IMR-90 (cell line): ENCODE measurements at regions not wholly inside any gene's neighbourhood (a gene's known extent, or its start where the extent isn't known, plus 50 kb on each side); places are given as distances from the start of the nearest gene placed in this dataset.

Experiments
- ATAC-seq: fragments of 200-7000 bp; cut with Tn5 transposase; 2 replicates; pipeline ENCODE4 v1.9.1; 2020; ENCODE audit warnings: low read depth, mild to moderate bottlenecking, moderate library complexity
- BruUV-seq: library from RNA; stranded (reverse); fragments of 400-500 nt; replicated peaks from 2 replicates; lab custom pipeline; 2021; lab: Mats Ljungman, UMichigan
- CTCF ChIA-PET: fragments of 300-600 bp; formaldehyde crosslinking; extraction: SDS; loops from one replicate; lab custom pipeline; 2021; ENCODE audit warnings: antibody characterized with exemption; lab: Yijun Ruan, JAX
- POLR2A ChIA-PET: fragments of 300-600 bp; sonication (Branson Sonifier 250); formaldehyde crosslinking; loops from one replicate; lab custom pipeline; 2022; ENCODE audit warnings: antibody characterized with exemption; ENCODE audit not compliant: unreplicated experiment; lab: Charles Lee
- DNase-seq: peaks from one replicate; pipeline ENCODE4 v3.0.0; 2013
- H2AFZ ChIP-seq: replicated peaks from 2 replicates; pipeline ENCODE3; 2013; ENCODE audit warnings: low read length, mild to moderate bottlenecking; ENCODE audit not compliant: poor library complexity
- H2AK5ac ChIP-seq: 2 replicates; pipeline ENCODE4 v1.6.1; 2013; ENCODE audit warnings: low read depth, low read length, inconsistent platforms
- H2AK9ac ChIP-seq: replicated peaks from 2 replicates; pipeline ENCODE3; 2013; ENCODE audit warnings: mild to moderate bottlenecking, low read depth, low read length, moderate library complexity; ENCODE audit not compliant: poor library complexity
- H2BK120ac ChIP-seq: 2 replicates; pipeline ENCODE4 v1.6.1; 2013; ENCODE audit warnings: low read depth, low read length, inconsistent platforms
- H2BK15ac ChIP-seq: 3 replicates; pipeline ENCODE4 v1.6.1; 2013; ENCODE audit warnings: low read depth, low read length, inconsistent platforms
- H2BK20ac ChIP-seq: 2 replicates; pipeline ENCODE4 v1.6.1; 2013; ENCODE audit warnings: low read depth, mild to moderate bottlenecking, inconsistent platforms, low read length, moderate library complexity
- H2BK5ac ChIP-seq: 2 replicates; pipeline ENCODE4 v1.6.1; 2013; ENCODE audit warnings: mild to moderate bottlenecking, low read depth, low read length, inconsistent platforms; ENCODE audit not compliant: poor library complexity, severe bottlenecking
- H3K14ac ChIP-seq: replicated peaks from 2 replicates; pipeline ENCODE4 v1.6.1; 2013; ENCODE audit warnings: low read depth, low read length, inconsistent platforms
- H3K18ac ChIP-seq: 2 replicates; pipeline ENCODE4 v1.6.1; 2013; ENCODE audit warnings: low read depth, low read length, control low read depth
- H3K23ac ChIP-seq: 2 replicates; pipeline ENCODE4 v1.6.1; 2013; ENCODE audit warnings: low read depth, low read length, inconsistent platforms
- H3K27ac ChIP-seq: 2 replicates; pipeline ENCODE4 v1.5.1; 2013; ENCODE audit warnings: mild to moderate bottlenecking, control low read depth, low read length; ENCODE audit not compliant: insufficient read depth
- H3K27me3 ChIP-seq: 2 replicates; pipeline ENCODE4 v1.6.1; 2013; ENCODE audit warnings: low read length; ENCODE audit not compliant: control insufficient read depth, insufficient read depth
- H3K36me3 ChIP-seq: 2 replicates; pipeline ENCODE4 v1.6.1; 2013; ENCODE audit warnings: low read length, mixed read lengths; ENCODE audit not compliant: control insufficient read depth, insufficient read depth
- H3K4ac ChIP-seq: 2 replicates; pipeline ENCODE4 v1.6.1; 2013; ENCODE audit warnings: low read depth, low read length, inconsistent platforms
- H3K4me1 ChIP-seq: 2 replicates; pipeline ENCODE4 v1.6.1; 2013; ENCODE audit warnings: low read length, mixed read lengths; ENCODE audit not compliant: control insufficient read depth, insufficient read depth
- H3K4me2 ChIP-seq: 2 replicates; pipeline ENCODE4 v1.6.1; 2013; ENCODE audit warnings: low read depth, mild to moderate bottlenecking, control low read depth, low read length, moderate library complexity
- H3K4me3 ChIP-seq: 2 replicates; pipeline ENCODE4 v1.5.1; 2013; ENCODE audit warnings: low read depth, mild to moderate bottlenecking, control low read depth, low read length, moderate library complexity; ENCODE audit not compliant: insufficient read depth
- H3K56ac ChIP-seq: 2 replicates; pipeline ENCODE4 v1.6.1; 2013; ENCODE audit warnings: low read length, inconsistent platforms; ENCODE audit not compliant: insufficient read depth; ENCODE audit errors: extremely low read depth
- H3K79me1 ChIP-seq, 2 experiments: 2 replicates each; pipeline ENCODE4 v1.6.1; 2013; ENCODE audit warnings: low read length in 2 of 2, inconsistent platforms in 1 of 2, low read depth in 1 of 2
- H3K9ac ChIP-seq: 2 replicates; pipeline ENCODE4 v1.6.1; 2013; ENCODE audit warnings: low read depth, low read length, control low read depth
- H3K9me1 ChIP-seq: 2 replicates; pipeline ENCODE4 v1.6.1; 2013; ENCODE audit warnings: low read length, inconsistent platforms; ENCODE audit not compliant: insufficient read depth
- H3K9me3 ChIP-seq: 2 replicates; pipeline ENCODE4 v1.6.1; 2013; ENCODE audit warnings: low read length; ENCODE audit not compliant: control insufficient read depth, insufficient read depth
- H4K20me1 ChIP-seq: 2 replicates; pipeline ENCODE4 v1.6.1; 2013; ENCODE audit warnings: low read length, inconsistent platforms; ENCODE audit not compliant: insufficient read depth
- H4K5ac ChIP-seq: 2 replicates; pipeline ENCODE4 v1.6.1; 2013; ENCODE audit warnings: mild to moderate bottlenecking, low read depth, low read length, control low read depth
- H4K8ac ChIP-seq, 2 experiments: 2 replicates each; pipeline ENCODE4 v1.6.1; 2013; ENCODE audit warnings: low read depth in 2 of 2, low read length in 2 of 2, control low read depth in 1 of 2, inconsistent platforms in 1 of 2
- H4K91ac ChIP-seq: 2 replicates; pipeline ENCODE4 v1.6.1; 2013; ENCODE audit warnings: low read depth, low read length, inconsistent platforms; ENCODE audit not compliant: insufficient read depth
- BHLHE40 ChIP-seq: fragments of 150-350 bp; IDR thresholded peaks from 2 replicates; pipeline ENCODE4 v1.6.1; 2016; ENCODE audit warnings: mild to moderate bottlenecking, low read depth, low read length
- CEBPB ChIP-seq: IDR thresholded peaks from 2 replicates; pipeline ENCODE4 v1.6.1; 2012; ENCODE audit warnings: low read depth, low read length, improper control_type of control experiment
- CHD1 ChIP-seq: IDR thresholded peaks from 2 replicates; pipeline ENCODE4 v1.6.1; 2012; ENCODE audit warnings: low read depth, low read length, improper control_type of control experiment
- CTCF ChIP-seq: conservative IDR thresholded peaks from 2 replicates; pipeline ENCODE4 v1.5.1; 2012; ENCODE audit warnings: mild to moderate bottlenecking, low read depth, low read length, improper control_type of control experiment
- ELK1 ChIP-seq: fragments of 150-350 bp; IDR thresholded peaks from 2 replicates; pipeline ENCODE4 v1.6.1; 2016; ENCODE audit warnings: low read depth, mild to moderate bottlenecking, low read length, moderate library complexity, borderline replicate concordance
- FOS ChIP-seq: fragments of 150-350 bp; IDR thresholded peaks from 2 replicates; pipeline ENCODE4 v1.6.1; 2016; ENCODE audit warnings: low read depth, low read length
- MAFK ChIP-seq: IDR thresholded peaks from 2 replicates; pipeline ENCODE4 v1.6.1; 2012; ENCODE audit warnings: low read depth, low read length, improper control_type of control experiment
- MAZ ChIP-seq: IDR thresholded peaks from 2 replicates; pipeline ENCODE4 v1.6.1; 2012; ENCODE audit warnings: low read depth, mild to moderate bottlenecking, low read length, improper control_type of control experiment, moderate library complexity, borderline replicate concordance
- MXI1 ChIP-seq: IDR thresholded peaks from 2 replicates; pipeline ENCODE4 v1.6.1; 2012; ENCODE audit warnings: low read depth, mild to moderate bottlenecking, low read length, moderate library complexity, borderline replicate concordance
- NFE2L2 ChIP-seq: fragments of 150-350 bp; IDR thresholded peaks from 2 replicates; pipeline ENCODE4 v1.6.1; 2016; ENCODE audit warnings: low read depth, mild to moderate bottlenecking, low read length
- POLR2A ChIP-seq: IDR thresholded peaks from 2 replicates; pipeline ENCODE4 v1.6.1; 2012; ENCODE audit warnings: mild to moderate bottlenecking, low read depth, low read length
- RAD21 ChIP-seq: IDR thresholded peaks from 2 replicates; pipeline ENCODE4 v1.6.1; 2012; ENCODE audit warnings: low read length, improper control_type of control experiment
- RCOR1 ChIP-seq: IDR thresholded peaks from 2 replicates; pipeline ENCODE4 v1.6.1; 2012; ENCODE audit warnings: mild to moderate bottlenecking, low read length, improper control_type of control experiment; ENCODE audit not compliant: insufficient replicate concordance
- RFX5 ChIP-seq: IDR thresholded peaks from 2 replicates; pipeline ENCODE4 v1.8.0; 2012; ENCODE audit warnings: low read depth, mild to moderate bottlenecking, low read length, moderate library complexity
- SMC3 ChIP-seq: fragments of 150-350 bp; IDR thresholded peaks from 2 replicates; pipeline ENCODE4 v1.6.1; 2016; ENCODE audit warnings: low read depth, mild to moderate bottlenecking, antibody characterized with exemption, low read length, moderate library complexity
- USF2 ChIP-seq: fragments of 150-350 bp; IDR thresholded peaks from 2 replicates; pipeline ENCODE4 v1.6.1; 2017; ENCODE audit warnings: mild to moderate bottlenecking, antibody characterized with exemption, low read length, low read depth
- WGBS, 2 experiments: methylation state at CpG; one replicate each; pipeline versions ENCODE4 v1.1.5 to v1.1.7; 2013; ENCODE audit warnings: missing lambda C conversion rate in 2 of 2; ENCODE audit not compliant: insufficient read length in 1 of 2; ENCODE audit errors: extremely low coverage in 2 of 2; 5-methylcytosine and 5-hydroxymethylcytosine counted together
- dilution Hi-C: fragments of 300-500 bp; cut with HindIII; formaldehyde crosslinking; loops from one replicate; pipeline ENCODE4 v1.14.3; 2018; ENCODE audit warnings: low sequenced_read_pairs; ENCODE audit not compliant: unreplicated experiment
- in situ Hi-C: fragments of 300-500 bp; cut with MboI; formaldehyde crosslinking; loops from 3 replicates; pipeline ENCODE4 v1.14.3; 2019; ENCODE audit warnings: low sequenced_read_pairs, inconsistent platforms, mixed read lengths
- intact Hi-C: fragments of 100-400 bp; cut with micrococcal nuclease; formaldehyde crosslinking; loops from 2 replicates; pipeline ENCODE4 v1.10.0; 2022

GRCh38 chr2:5041501-5041900 lies 650.7 kb upstream of the SOX11 start:
- DNase-seq, result no peak

More at GRCh38 chr2:5041501-5041900, 650.7 kb upstream of the SOX11 start:
- POLR2A ChIA-PET, result no interaction called here
- Histone ChIP-seq H4K5ac (no peak overlapping the region), H3K27ac (no peak overlapping the region), H2BK15ac (no peak overlapping the region), H3K27me3 (no peaks in the 10 kb centered on the region), H3K56ac (no peak overlapping the region), H4K91ac (no peak overlapping the region), H2AK5ac (no peak overlapping the region), H3K9me3 (peaks cover 23% of the 10 kb centered on the region), H3K9me1 (no peaks in the 10 kb centered on the region), H3K4me2 (no peak overlapping the region), H3K18ac (no peak overlapping the region), H4K20me1 (no peaks in the 10 kb centered on the region), H4K8ac (no peak overlapping the region), H2AFZ (no peak overlapping the region), H3K4me1 (no peaks in the 10 kb centered on the region), H3K4ac (no peak overlapping the region), H3K23ac (no peak overlapping the region), H3K36me3 (no peaks in the 10 kb centered on the region), H3K79me1 (no peaks in the 10 kb centered on the region), H3K14ac (no peak overlapping the region), H3K9ac (no peak overlapping the region), H2BK120ac (no peak overlapping the region), H2BK5ac (no peak overlapping the region), H3K4me3 (no peak overlapping the region), H2AK9ac (no peak overlapping the region), H2BK20ac (no peak overlapping the region)
- dilution Hi-C loops (no loop called here), in situ Hi-C loops (no loop called here), intact Hi-C loops (no loop called here)
- no TSS peak for BruUV-seq
- no peak for ATAC-seq
- no peak for TF ChIP-seq MAZ
- no peak for TF ChIP-seq NFE2L2
- TF ChIP-seq CEBPB, result no peak
- no peak for TF ChIP-seq MAFK
- TF ChIP-seq POLR2A, result no peak
- TF ChIP-seq RCOR1, result no peak
- no peak for TF ChIP-seq MXI1
- TF ChIP-seq ELK1, result no peak
- TF ChIP-seq SMC3, result no peak
- no peak for TF ChIP-seq RAD21
- no peak for TF ChIP-seq CHD1
- TF ChIP-seq CTCF, result no peak
- TF ChIP-seq BHLHE40, result no peak
- TF ChIP-seq RFX5, result no peak
- TF ChIP-seq FOS, result no peak
- no peak for TF ChIP-seq USF2
- CTCF ChIA-PET, result no interaction called here
- WGBS, 2 experiments, result 60% methylated on average over 1 of the region's 2 CpGs; no CpG with 5 or more reads in 1 of the 2 experiments
